OCI-LY7 (cell line): ENCODE measurements at regions not wholly inside any gene's neighbourhood (a gene's known extent, or its start where the extent isn't known, plus 50 kb on each side); places are given as distances from the start of the nearest gene placed in this dataset.

Experiments
- BruUV-seq: library from RNA; stranded (reverse); fragments of 400-500 nt; replicated peaks from 2 replicates; lab custom pipeline; 2021; lab: Mats Ljungman, UMichigan
- CTCF ChIA-PET: fragments of 300-600 bp; sonication (Branson Sonifier 250); formaldehyde crosslinking; loops from one replicate; lab custom pipeline; 2022; ENCODE audit warnings: antibody characterized with exemption; ENCODE audit not compliant: unreplicated experiment; lab: Charles Lee
- POLR2A ChIA-PET: fragments of 300-600 bp; sonication (Branson Sonifier 250); formaldehyde crosslinking; loops from one replicate; lab custom pipeline; 2022; ENCODE audit warnings: antibody characterized with exemption; lab: Charles Lee
- DNase-seq: peaks from one replicate; pipeline ENCODE4 v3.0.0-alpha.2; 2015; ENCODE audit warnings: low spot score
- H2AFZ ChIP-seq: fragments of 200-600 bp; sonication (generic), shearing (Covaris generic); 2 replicates; pipeline ENCODE4 v1.6.1; 2014; ENCODE audit warnings: mild to moderate bottlenecking, antibody characterized with exemption, low read length, moderate library complexity
- H3K27ac ChIP-seq: fragments of 200-600 bp; sonication (generic); 2 replicates; pipeline ENCODE4 v1.5.1; 2014; ENCODE audit warnings: mixed run types, low read depth, mild to moderate bottlenecking, moderate library complexity, low read length, inconsistent platforms; ENCODE audit not compliant: poor library complexity, severe bottlenecking
- H3K36me3 ChIP-seq: fragments of 200-600 bp; sonication (generic); 2 replicates; pipeline ENCODE4 v1.6.1; 2014; ENCODE audit warnings: mild to moderate bottlenecking, antibody characterized with exemption, low read length, moderate library complexity, mixed read lengths; ENCODE audit not compliant: insufficient read depth
- H3K4me1 ChIP-seq: fragments of 200-600 bp; sonication (generic); 2 replicates; pipeline ENCODE4 v1.5.1; 2014; ENCODE audit warnings: mild to moderate bottlenecking, low read length; ENCODE audit not compliant: insufficient read depth, poor library complexity, severe bottlenecking
- H3K4me2 ChIP-seq: fragments of 200-600 bp; sonication (generic); 2 replicates; pipeline ENCODE4 v1.6.1; 2014; ENCODE audit warnings: mild to moderate bottlenecking, low read length
- H3K4me3 ChIP-seq: fragments of 200-600 bp; sonication (generic); 2 replicates; pipeline ENCODE4 v1.5.1; 2014; ENCODE audit warnings: mild to moderate bottlenecking, low read depth, low read length; ENCODE audit not compliant: poor library complexity, severe bottlenecking
- H3K79me2 ChIP-seq: fragments of 200-600 bp; sonication (generic); 2 replicates; pipeline ENCODE4 v1.6.1; 2016; ENCODE audit warnings: low read depth, mild to moderate bottlenecking, low read length, moderate library complexity, mixed read lengths; ENCODE audit not compliant: insufficient read depth
- H3K9me2 ChIP-seq: fragments of 200-600 bp; sonication (generic); 2 replicates; pipeline ENCODE4 v1.6.1; 2016; ENCODE audit warnings: mild to moderate bottlenecking, low read length, mixed read lengths; ENCODE audit not compliant: insufficient read depth
- H3K9me3 ChIP-seq: fragments of 200-600 bp; sonication (generic); 2 replicates; pipeline ENCODE4 v1.6.1; 2014; ENCODE audit warnings: mild to moderate bottlenecking, mixed run types, low read length, mixed read lengths
- H4K20me1 ChIP-seq: fragments of 200-600 bp; sonication (generic); 2 replicates; pipeline ENCODE4 v1.6.1; 2014; ENCODE audit warnings: mild to moderate bottlenecking, antibody characterized with exemption, low read length, moderate library complexity, mixed read lengths; ENCODE audit not compliant: insufficient read depth
- EZH2phosphoT487 ChIP-seq: fragments of 200-600 bp; sonication (generic); IDR thresholded peaks from 2 replicates; pipeline ENCODE4 v1.6.1; 2018; ENCODE audit warnings: low read depth, borderline replicate concordance, mild to moderate bottlenecking, mixed run types, antibody characterized with exemption, low read length, moderate library complexity, mixed read lengths
- intact Hi-C: fragments of 100-400 bp; cut with micrococcal nuclease; formaldehyde crosslinking; loops from one replicate; pipeline ENCODE4 v1.10.0; 2022; ENCODE audit not compliant: unreplicated experiment
- TF ChIP-seq, protein P1 (sequence below): fragments of 200-600 bp; sonication (generic); conservative IDR thresholded peaks from 2 replicates; pipeline ENCODE4 v1.5.1; 2014; ENCODE audit warnings: mild to moderate bottlenecking, antibody characterized with exemption, low read length, moderate library complexity, mixed read lengths

DNA sequence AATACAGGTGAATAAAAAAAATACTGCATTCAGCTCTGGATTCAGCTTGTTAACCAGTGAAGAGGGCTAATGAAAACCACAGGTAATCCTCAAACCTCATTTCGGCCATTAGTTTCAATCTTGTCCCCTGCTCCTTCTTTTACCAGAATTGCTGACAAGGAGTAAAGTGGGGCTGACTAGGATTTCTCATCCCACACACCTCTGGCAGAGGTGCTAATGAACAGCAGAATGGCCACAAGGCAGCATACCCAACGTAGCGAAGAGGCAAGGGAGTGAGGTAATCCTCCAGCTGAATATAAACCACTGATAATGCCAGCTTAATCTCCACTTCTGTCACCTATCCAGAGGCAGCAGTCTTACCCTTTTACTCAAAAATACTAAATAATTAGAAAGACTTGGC, 248.8 kb upstream of the CDIN1 start:
- H3K79me2 ChIP-seq = no peaks in the 10 kb centered on the region
- POLR2A ChIA-PET = no interaction called here
- no peaks in the 10 kb centered on the region for H3K9me3 ChIP-seq
- intact Hi-C loops = no loop called here
- DNase-seq = no peak
- H3K4me2 ChIP-seq = no peak overlapping the region
- no peak overlapping the region for H3K27ac ChIP-seq
- H3K4me1 ChIP-seq = no peaks in the 10 kb centered on the region
- H4K20me1 ChIP-seq = no peaks in the 10 kb centered on the region
- no peak for TF ChIP-seq EZH2phosphoT487
- TF ChIP-seq, protein P1, sequence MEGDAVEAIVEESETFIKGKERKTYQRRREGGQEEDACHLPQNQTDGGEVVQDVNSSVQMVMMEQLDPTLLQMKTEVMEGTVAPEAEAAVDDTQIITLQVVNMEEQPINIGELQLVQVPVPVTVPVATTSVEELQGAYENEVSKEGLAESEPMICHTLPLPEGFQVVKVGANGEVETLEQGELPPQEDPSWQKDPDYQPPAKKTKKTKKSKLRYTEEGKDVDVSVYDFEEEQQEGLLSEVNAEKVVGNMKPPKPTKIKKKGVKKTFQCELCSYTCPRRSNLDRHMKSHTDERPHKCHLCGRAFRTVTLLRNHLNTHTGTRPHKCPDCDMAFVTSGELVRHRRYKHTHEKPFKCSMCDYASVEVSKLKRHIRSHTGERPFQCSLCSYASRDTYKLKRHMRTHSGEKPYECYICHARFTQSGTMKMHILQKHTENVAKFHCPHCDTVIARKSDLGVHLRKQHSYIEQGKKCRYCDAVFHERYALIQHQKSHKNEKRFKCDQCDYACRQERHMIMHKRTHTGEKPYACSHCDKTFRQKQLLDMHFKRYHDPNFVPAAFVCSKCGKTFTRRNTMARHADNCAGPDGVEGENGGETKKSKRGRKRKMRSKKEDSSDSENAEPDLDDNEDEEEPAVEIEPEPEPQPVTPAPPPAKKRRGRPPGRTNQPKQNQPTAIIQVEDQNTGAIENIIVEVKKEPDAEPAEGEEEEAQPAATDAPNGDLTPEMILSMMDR = no peak
- CTCF ChIA-PET = no interaction called here
- no peak overlapping the region for H2AFZ ChIP-seq
- H3K9me2 ChIP-seq = no peaks in the 10 kb centered on the region
- H3K4me3 ChIP-seq = no peak overlapping the region
- BruUV-seq = no TSS peak
- H3K36me3 ChIP-seq = no peaks in the 10 kb centered on the region

DNA sequence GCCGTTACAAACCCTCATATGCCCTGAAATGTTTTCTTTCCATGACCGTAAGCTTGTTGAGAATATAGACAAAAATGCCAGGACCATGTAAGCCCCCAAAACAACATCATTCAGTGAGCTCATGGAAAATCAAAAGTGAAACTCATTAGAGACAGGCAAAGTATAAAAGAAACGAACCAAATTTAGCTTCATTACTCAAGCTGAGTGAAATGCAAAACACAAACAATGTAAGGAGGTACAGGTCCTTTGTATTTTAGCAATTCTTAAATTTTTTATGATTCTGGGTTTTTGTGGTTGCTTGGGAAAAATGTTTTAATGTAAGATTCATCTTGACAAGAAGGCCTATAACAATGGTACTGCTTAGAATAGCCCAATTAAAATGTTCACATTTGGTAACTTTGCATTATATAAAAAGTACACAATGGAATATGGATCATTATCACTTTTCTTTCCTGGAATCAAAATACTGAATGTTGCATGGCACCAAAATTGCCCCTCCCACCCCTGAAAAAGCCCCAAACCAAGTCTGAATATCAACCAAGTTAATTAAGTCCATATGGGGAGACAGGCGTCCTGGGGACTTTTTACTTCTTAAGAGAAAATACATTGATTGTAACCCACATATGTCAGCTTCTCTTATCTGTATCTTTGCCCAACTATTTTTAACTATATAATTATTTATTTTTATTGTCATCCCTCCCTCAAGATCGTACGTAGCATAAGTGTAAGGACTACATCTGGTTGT, 247.7 kb upstream of the CDIN1 start:
- H3K27ac ChIP-seq = no peak overlapping the region
- no peaks in the 10 kb centered on the region for H3K9me2 ChIP-seq
- no peak overlapping the region for H2AFZ ChIP-seq
- DNase-seq = no peak
- intact Hi-C loops = no loop called here
- H3K79me2 ChIP-seq = no peaks in the 10 kb centered on the region
- no peaks in the 10 kb centered on the region for H3K4me1 ChIP-seq
- no peaks in the 10 kb centered on the region for H3K9me3 ChIP-seq
- H3K4me2 ChIP-seq = no peak overlapping the region
- TF ChIP-seq EZH2phosphoT487 = no peak
- TF ChIP-seq, protein P1 = no peak
- no peaks in the 10 kb centered on the region for H3K36me3 ChIP-seq
- no TSS peak for BruUV-seq
- no peaks in the 10 kb centered on the region for H4K20me1 ChIP-seq
- CTCF ChIA-PET = no interaction called here
- POLR2A ChIA-PET = interaction anchor here (0.7 kb wide), 1 partner anchor 52 kb away, joined by 3 read pairs; no protein-coding TSS in a partner anchor
- H3K4me3 ChIP-seq = no peak overlapping the region

DNA sequence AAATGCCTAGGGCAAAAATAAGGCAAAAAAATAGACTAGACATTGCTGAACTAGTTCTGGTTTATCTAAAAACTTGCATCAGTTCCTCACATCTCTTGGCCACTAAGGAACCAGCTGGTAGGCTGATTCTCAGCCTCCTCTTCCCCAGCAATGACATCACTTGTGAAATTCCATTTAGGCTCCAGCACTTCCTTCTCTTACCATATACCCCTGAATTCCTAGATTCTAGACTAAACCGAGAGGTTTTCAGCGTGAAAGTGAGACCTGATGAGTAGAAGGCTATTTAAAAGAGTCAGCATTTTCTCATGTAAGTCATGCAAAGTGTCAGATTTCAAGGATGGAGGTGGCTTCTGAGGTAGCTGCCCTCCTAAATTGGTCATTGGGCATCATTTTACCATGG, 247.1 kb upstream of the CDIN1 start:
- Histone ChIP-seq H3K27ac (no peak overlapping the region), H3K4me2 (no peak overlapping the region), H3K9me3 (no peaks in the 10 kb centered on the region), H2AFZ (no peak overlapping the region), H3K9me2 (no peaks in the 10 kb centered on the region), H3K36me3 (no peaks in the 10 kb centered on the region), H4K20me1 (no peaks in the 10 kb centered on the region), H3K4me1 (no peaks in the 10 kb centered on the region), H3K4me3 (no peak overlapping the region), H3K79me2 (no peaks in the 10 kb centered on the region)
- TF ChIP-seq, protein P1 = no peak
- no peak for TF ChIP-seq EZH2phosphoT487
- POLR2A ChIA-PET = interaction anchor here (0.7 kb wide), 1 partner anchor 51 kb away, joined by 3 read pairs; no protein-coding TSS in a partner anchor
- CTCF ChIA-PET = no interaction called here
- intact Hi-C loops = no loop called here
- DNase-seq = no peak
- no TSS peak for BruUV-seq
